Small intestine (tissue), 7 donors: ENCODE measurements at regions not wholly inside any gene's neighbourhood (a gene's known extent, or its start where the extent isn't known, plus 50 kb on each side); places are given as distances from the start of the nearest gene placed in this dataset.

Source experiments
- DNase-seq, 2 donors: peaks; one replicate each; pipeline versions ENCODE4 v3.0.0 to v3.0.0-alpha.2; 2013
- FAIRE-seq: peaks from 2 replicates; lab custom pipeline; 2012; peaks lifted over from hg19 to GRCh38; lab: Jason Lieb, UNC
- H3K27ac ChIP-seq, 3 donors: one replicate each; pipeline ENCODE4 v1.5.1; 2013; ENCODE audit warnings: low read length in 2 of 3, mild to moderate bottlenecking in 2 of 3, control low read depth in 1 of 3, inconsistent platforms in 1 of 3, low read depth in 1 of 3, moderate library complexity in 1 of 3
- H3K27me3 ChIP-seq, 3 donors: one replicate each; pipeline ENCODE4 v1.6.1; 2013; ENCODE audit warnings: low read length in 3 of 3, inconsistent platforms in 1 of 3; ENCODE audit not compliant: control insufficient read depth in 3 of 3, insufficient read depth in 3 of 3
- H3K36me3 ChIP-seq, 3 donors: one replicate each; pipeline ENCODE4 v1.6.1; 2013; ENCODE audit warnings: low read length in 3 of 3, inconsistent platforms in 1 of 3, low read depth in 1 of 3, mild to moderate bottlenecking in 1 of 3, moderate library complexity in 1 of 3; ENCODE audit not compliant: control insufficient read depth in 3 of 3, insufficient read depth in 2 of 3
- H3K4me1 ChIP-seq, 3 donors: one replicate each; pipeline ENCODE4 v1.6.1; 2013; ENCODE audit warnings: low read length in 2 of 3, inconsistent platforms in 1 of 3, low read depth in 1 of 3, mild to moderate bottlenecking in 1 of 3, moderate library complexity in 1 of 3; ENCODE audit not compliant: control insufficient read depth in 3 of 3, insufficient read depth in 2 of 3
- H3K4me3 ChIP-seq, 3 donors: one replicate each; pipeline ENCODE4 v1.5.1; 2013; ENCODE audit warnings: low read length in 3 of 3, control low read depth in 1 of 3, inconsistent platforms in 1 of 3, low read depth in 1 of 3, mild to moderate bottlenecking in 1 of 3, moderate library complexity in 1 of 3
- H3K9me3 ChIP-seq, 2 donors: one replicate each; pipeline ENCODE4 v1.6.1; 2013; ENCODE audit warnings: low read depth in 1 of 2, low read length in 1 of 2; ENCODE audit not compliant: control insufficient read depth in 2 of 2, insufficient read depth in 1 of 2
- WGBS, 3 donors: extraction: QIAGEN DNeasy Blood & Tissue Kit; methylation state at CpG; one replicate each; pipeline ENCODE4 v1.1.7; 2013; 5-methylcytosine and 5-hydroxymethylcytosine counted together
- donor health status: healthy with polysubstance abuse.
- donor health status: control.
- donor health status: control.
- donor health status: Bipolar disorder and iron deficiency.
- donor health status: healthy.

DNA sequence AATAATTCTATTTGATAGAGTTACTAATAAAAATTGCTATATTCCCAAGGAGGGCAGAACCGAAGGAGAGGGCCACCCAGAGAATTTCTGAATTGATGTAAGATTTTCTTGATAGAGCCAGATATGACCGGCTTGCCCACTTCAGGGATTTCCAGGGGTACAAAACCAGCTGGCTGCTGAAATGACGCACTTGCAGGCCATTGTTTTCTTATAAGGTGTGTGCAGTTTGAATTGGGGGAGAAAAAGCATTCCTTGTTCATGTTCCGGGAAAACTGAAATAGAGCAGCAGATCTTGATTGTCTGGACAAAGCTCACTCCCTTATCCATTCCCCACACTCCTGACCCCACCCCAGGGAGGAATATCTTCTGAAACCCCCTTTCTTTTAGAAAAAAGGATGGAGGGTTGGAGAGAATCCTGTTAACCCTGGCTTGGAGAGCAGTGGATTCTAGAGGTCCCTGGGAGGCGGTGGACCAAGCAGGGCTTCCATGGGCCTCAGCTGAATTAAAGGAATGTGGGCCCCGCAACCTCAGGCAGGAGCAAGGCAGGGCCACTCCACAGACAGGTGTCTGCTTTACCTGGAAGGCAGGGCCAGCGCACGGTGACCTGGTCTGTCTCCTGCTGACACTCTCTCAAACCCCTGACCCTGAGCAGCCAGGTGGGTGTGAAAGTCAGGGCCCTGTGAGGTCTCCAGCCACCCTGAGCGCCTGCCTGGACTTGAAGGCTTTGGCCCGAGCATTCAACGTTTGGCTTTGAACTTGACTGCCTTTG lies 96.4 kb downstream of the TMEM170B start:
- DNase-seq (no peak), FAIRE-seq (no peak)
- H3K27ac ChIP-seq, result no peak overlapping the region
- H3K27me3 ChIP-seq, result no peaks in the 10 kb centered on the region
- H3K4me3 ChIP-seq, result no peak overlapping the region
- no peaks in the 10 kb centered on the region for H3K9me3 ChIP-seq
- no peaks in the 10 kb centered on the region for H3K36me3 ChIP-seq
- 87 to 91% (median 87%) methylated on average over 11 of the region's 11 CpGs for WGBS, 3 donors
- H3K4me1 ChIP-seq, result no peaks in the 10 kb centered on the region

DNA sequence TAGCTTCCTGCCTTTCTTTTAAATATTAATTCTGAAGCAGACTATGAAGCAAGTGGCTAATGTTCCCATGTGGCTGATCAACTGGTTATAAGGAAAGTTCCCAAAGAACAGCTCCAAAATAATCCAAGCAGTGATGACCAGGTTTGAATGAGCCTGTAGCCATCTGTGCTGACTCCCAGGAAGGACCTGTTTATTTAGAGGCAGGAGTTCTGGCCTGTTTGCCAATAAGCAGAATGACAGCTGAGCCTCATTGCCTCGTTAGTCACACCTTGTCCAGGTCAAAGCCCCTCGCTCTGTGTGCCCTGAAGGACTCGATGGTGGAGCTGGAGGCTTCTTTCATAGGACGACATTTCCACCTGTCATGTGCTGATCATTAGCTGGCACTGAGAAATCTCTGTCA lies 97.4 kb downstream of the TMEM170B start:
- no peaks in the 10 kb centered on the region for H3K36me3 ChIP-seq
- H3K4me3 ChIP-seq, result no peak overlapping the region
- DNase-seq (no peak), FAIRE-seq (no peak)
- no peaks in the 10 kb centered on the region for H3K9me3 ChIP-seq
- no peak overlapping the region for H3K27ac ChIP-seq
- no peaks in the 10 kb centered on the region for H3K4me1 ChIP-seq
- 70 to 85% (median 80%) methylated on average over 4 of the region's 4 CpGs for WGBS, 3 donors
- H3K27me3 ChIP-seq, result no peaks in the 10 kb centered on the region

DNA sequence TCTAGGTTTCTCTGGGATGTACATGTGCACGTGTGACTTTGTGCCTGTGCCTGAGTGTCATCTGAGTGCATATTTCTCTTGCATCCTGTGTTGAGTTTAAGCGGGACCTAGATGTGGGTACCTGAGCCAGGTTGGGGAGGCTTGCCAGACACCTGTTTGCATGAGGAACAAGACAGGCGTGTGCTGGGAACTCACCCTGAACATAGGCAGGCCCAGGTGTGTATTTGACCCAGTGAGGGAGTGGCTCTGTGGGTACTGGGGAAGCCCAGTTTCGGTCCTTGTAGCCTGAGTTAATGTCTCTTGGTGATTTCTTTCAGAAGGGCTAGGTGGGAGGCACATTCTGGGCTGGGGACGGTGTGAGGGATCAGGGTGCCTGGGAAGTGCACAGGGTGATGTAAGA lies 98.6 kb downstream of the TMEM170B start:
- FAIRE-seq (no peak), DNase-seq (no peak)
- Histone ChIP-seq H3K4me3 (no peak overlapping the region), H3K27me3 (no peaks in the 10 kb centered on the region), H3K9me3 (no peaks in the 10 kb centered on the region), H3K27ac (no peak overlapping the region), H3K4me1 (no peaks in the 10 kb centered on the region), H3K36me3 (no peaks in the 10 kb centered on the region)
- WGBS, 3 donors, result 72 to 91% (median 87%) methylated on average over 5 of the region's 5 CpGs

DNA sequence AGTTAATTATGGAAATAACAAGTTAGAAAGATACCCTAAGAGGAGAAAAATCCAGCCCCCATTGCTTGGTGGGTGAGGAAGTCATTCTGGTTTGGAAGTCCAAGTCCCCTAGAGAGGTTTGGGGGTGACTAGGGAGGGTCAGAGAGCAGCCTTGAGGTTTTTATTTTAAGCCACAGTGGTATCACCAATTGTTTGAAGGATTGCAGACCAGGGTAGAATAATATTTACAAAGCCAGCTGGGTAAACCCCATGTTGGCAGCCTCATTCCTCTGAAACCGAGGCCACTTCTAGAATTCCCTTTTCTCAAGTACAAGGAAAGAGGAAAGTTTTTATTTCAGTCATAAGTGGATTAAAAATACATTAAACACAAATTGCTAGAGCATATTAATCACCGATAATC lies 99.7 kb downstream of the TMEM170B start:
- DNase-seq (no peak), FAIRE-seq (no peak)
- no peaks in the 10 kb centered on the region for H3K27me3 ChIP-seq
- H3K27ac ChIP-seq, result no peak overlapping the region
- no peaks in the 10 kb centered on the region for H3K9me3 ChIP-seq
- no peaks in the 10 kb centered on the region for H3K4me1 ChIP-seq
- no peaks in the 10 kb centered on the region for H3K36me3 ChIP-seq
- no peak overlapping the region for H3K4me3 ChIP-seq
- 63 to 72% (median 68%) methylated on average over 2 of the region's 2 CpGs for WGBS, 3 donors

DNA sequence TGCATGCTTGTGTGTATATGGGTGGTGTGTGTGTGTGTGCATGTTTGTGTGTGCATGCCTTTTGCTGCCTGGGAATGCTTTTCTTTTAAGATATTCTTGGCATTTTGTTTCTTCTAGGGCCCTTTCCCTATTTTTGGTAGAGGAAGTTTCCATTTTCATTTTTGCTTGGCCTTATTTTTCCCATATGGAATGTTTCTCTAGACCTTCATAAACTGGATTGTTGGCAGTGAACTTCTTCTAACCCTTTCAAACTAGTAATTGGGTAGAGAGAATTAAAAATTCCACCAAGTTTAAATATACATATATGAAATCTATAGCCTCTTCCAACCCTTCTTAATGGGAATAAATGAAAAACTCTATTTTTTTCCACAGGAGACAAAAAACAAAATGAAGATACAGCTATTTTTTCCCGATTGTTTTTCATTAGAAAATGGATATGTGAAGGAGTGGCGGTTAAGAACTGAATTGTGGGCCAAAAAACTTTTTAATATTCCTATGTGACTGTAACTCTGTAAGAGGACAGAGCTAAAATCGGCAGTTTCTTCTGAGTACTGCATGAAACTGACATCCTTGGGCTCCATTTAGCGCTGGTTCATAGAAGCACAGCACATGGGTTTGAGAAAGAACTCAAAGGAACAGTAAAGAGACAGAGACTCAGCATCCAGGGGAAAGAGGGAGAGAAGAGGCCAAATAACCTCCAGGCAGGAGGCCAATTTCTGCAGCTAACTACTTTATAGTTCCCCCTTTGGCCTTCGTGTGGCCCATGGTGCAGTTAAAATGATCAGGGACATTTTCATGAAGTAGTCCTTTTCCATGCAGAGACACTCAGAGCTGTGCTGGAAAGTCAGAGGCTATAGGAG lies 102.1 kb downstream of the TMEM170B start:
- no peak for DNase-seq
- FAIRE-seq, result no peak
- Histone ChIP-seq H3K27me3 (no peaks in the 10 kb centered on the region), H3K4me1 (no peaks in the 10 kb centered on the region), H3K4me3 (no peak overlapping the region), H3K27ac (no peak overlapping the region), H3K9me3 (no peaks in the 10 kb centered on the region), H3K36me3 (no peaks in the 10 kb centered on the region)
- 78 to 83% (median 78%) methylated on average over 5 of the region's 5 CpGs for WGBS, 3 donors

DNA sequence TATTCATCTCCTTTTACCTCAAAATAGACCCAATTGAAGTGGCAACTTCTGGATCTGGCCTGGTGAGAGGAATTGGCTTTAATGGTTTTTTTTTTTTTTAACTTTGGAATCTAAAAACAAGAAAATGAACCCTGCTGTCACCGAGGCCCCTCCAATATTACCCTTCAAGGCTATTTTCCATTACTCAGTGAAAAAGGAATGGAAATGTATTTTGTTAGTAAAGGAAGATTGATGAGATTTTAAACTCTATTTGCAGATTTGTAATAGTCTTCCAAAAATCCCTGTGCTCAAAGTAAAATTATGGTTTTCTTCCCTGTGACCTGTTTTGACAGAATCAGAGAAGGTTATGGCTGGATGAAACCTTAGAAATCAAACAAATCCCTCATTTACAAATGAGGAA lies 102.9 kb downstream of the TMEM170B start:
- 83 to 96% (median 84%) methylated on average over 1 of the region's 1 CpG for WGBS, 3 donors
- Histone ChIP-seq H3K27ac (no peak overlapping the region), H3K4me1 (no peaks in the 10 kb centered on the region), H3K9me3 (no peaks in the 10 kb centered on the region), H3K36me3 (no peaks in the 10 kb centered on the region), H3K4me3 (no peak overlapping the region), H3K27me3 (no peaks in the 10 kb centered on the region)
- DNase-seq (no peak), FAIRE-seq (no peak)

DNA sequence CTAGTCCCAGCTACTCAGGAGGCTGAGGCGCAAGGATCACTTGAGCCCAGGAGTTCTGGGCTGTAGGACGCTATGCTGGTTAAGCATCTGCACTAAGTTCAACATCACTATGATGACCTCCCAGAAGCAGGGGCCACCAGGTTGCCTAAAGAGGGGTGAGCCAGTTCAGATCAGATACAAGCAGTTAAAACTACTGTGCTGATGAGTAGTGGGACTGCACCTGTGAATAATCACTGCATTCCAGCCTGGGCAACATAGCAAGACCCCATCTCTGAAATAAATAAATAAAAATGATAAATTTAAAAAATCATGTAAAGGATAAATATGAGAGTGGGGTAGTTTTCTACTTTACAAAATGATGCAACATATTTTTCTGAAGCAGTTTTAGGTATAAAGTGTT lies 106.5 kb downstream of the TMEM170B start:
- Histone ChIP-seq H3K4me3 (no peak overlapping the region), H3K9me3 (peaks cover 0 to 5% of the 10 kb centered on the region in 2 donors), H3K27me3 (no peaks in the 10 kb centered on the region), H3K27ac (no peak overlapping the region), H3K4me1 (no peaks in the 10 kb centered on the region), H3K36me3 (no peaks in the 10 kb centered on the region)
- no peak for DNase-seq
- FAIRE-seq, result no peak
- WGBS, 3 donors, result 93 to 100% (median 99%) methylated on average over 2 of the region's 2 CpGs

DNA sequence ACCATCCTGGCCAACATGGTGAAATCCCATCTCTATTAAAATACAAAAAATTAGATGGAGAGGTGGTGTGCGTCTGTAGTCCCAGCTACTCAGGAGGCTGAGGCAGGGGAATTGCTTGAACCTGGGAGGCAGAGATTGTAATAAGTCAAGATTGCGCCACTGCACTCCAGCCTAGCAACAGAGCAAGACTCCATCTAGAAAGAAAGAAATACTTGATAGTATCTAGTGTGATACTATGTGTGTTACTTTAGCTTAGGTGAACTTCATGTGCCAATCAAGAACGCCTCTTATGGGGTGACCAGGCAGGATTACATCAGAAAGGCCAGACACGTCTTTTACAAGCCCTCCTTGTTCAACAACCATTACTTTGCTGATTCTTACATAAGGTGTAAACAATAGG lies 107.1 kb downstream of the TMEM170B start:
- H3K36me3 ChIP-seq, result no peaks in the 10 kb centered on the region
- H3K27ac ChIP-seq, result no peak overlapping the region
- no peaks in the 10 kb centered on the region for H3K4me1 ChIP-seq
- DNase-seq, result no peak
- H3K4me3 ChIP-seq, result no peak overlapping the region
- H3K27me3 ChIP-seq, result no peaks in the 10 kb centered on the region
- WGBS, 3 donors, result 88 to 93% (median 92%) methylated on average over 4 of the region's 4 CpGs
- H3K9me3 ChIP-seq, result peaks cover 0 to 7% of the 10 kb centered on the region in 2 donors
- FAIRE-seq, result no peak
